Calu3 (cell line): ENCODE measurements at regions not wholly inside any gene's neighbourhood (a gene's known extent, or its start where the extent isn't known, plus 50 kb on each side); places are given as distances from the start of the nearest gene placed in this dataset.

Experiments
- BruUV-seq: library from RNA; stranded (reverse); fragments of 400-500 nt; replicated peaks from 2 replicates; lab custom pipeline; 2021; lab: Mats Ljungman, UMichigan
- CTCF ChIA-PET: fragments of 300-600 bp; sonication (Branson Sonifier 250); formaldehyde crosslinking; loops from one replicate; lab custom pipeline; 2022; ENCODE audit warnings: antibody characterized with exemption; lab: Charles Lee
- DNase-seq: peaks from one replicate; pipeline ENCODE4 v3.0.0; 2022
- H3K27ac Mint-ChIP-seq: one replicate; pipeline ENCODE4 v1.8.0; 2022; ENCODE audit warnings: mixed read lengths; ENCODE audit not compliant: unreplicated experiment
- H3K27me3 Mint-ChIP-seq: one replicate; pipeline ENCODE4 v1.8.0; 2022; ENCODE audit warnings: mixed read lengths; ENCODE audit not compliant: unreplicated experiment
- H3K36me3 Mint-ChIP-seq: one replicate; pipeline ENCODE4 v1.8.0; 2022; ENCODE audit warnings: mild to moderate bottlenecking, moderate library complexity, mixed read lengths; ENCODE audit not compliant: insufficient read depth, unreplicated experiment
- H3K4me1 Mint-ChIP-seq: one replicate; pipeline ENCODE4 v1.8.0; 2022; ENCODE audit warnings: mild to moderate bottlenecking, low read depth, mixed read lengths; ENCODE audit not compliant: unreplicated experiment
- H3K4me3 Mint-ChIP-seq: one replicate; pipeline ENCODE4 v1.8.0; 2022; ENCODE audit warnings: mild to moderate bottlenecking, low read depth, moderate library complexity, mixed read lengths; ENCODE audit not compliant: unreplicated experiment
- H3K9me3 Mint-ChIP-seq: one replicate; pipeline ENCODE4 v1.8.0; 2022; ENCODE audit warnings: low read depth, mixed read lengths; ENCODE audit not compliant: unreplicated experiment
- CTCF ChIP-seq: fragments of 200-600 bp; IDR thresholded peaks from one replicate; pipeline ENCODE4 v1.8.0; 2022; ENCODE audit warnings: antibody characterized with exemption; ENCODE audit not compliant: unreplicated experiment
- intact Hi-C: fragments of 100-400 bp; cut with micrococcal nuclease; formaldehyde crosslinking; loops from one replicate; pipeline ENCODE4 v1.10.0; 2022; ENCODE audit not compliant: unreplicated experiment

GRCh38 chr2:150812664-150813367 is 325.3 kb upstream of the RND3 start:
- H3K27me3 Mint-ChIP-seq: no peaks in the 10 kb centered on the region
- no peaks in the 10 kb centered on the region for H3K36me3 Mint-ChIP-seq
- H3K27ac Mint-ChIP-seq: peak overlapping the region; percentile 30
- no peak for TF ChIP-seq CTCF
- H3K4me1 Mint-ChIP-seq: peaks cover 9% of the 10 kb centered on the region
- CTCF ChIA-PET: no interaction called here
- H3K4me3 Mint-ChIP-seq: no peak overlapping the region
- intact Hi-C loops: no loop called here
- no TSS peak for BruUV-seq
- H3K9me3 Mint-ChIP-seq: no peaks in the 10 kb centered on the region
- no peak for DNase-seq

DNA sequence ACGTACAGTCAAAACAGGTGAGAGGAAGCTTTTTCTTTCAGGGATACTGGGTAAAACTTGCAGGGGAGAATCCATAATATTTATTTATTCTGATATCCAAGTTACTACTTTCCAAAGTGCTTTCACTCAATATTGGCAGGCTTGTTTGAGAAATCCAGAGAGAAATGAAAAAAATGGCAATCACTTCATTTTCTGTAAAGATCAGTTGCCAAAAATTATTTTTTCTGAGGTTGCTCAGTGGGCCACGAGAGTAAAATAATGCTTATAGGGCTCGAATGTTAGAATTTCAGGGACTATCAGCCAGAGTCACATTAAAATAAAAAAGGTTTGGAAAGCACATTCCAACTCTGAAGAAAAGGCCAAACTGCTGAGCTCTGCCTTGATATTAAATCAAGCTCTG is 324.6 kb upstream of the RND3 start:
- H3K9me3 Mint-ChIP-seq: no peaks in the 10 kb centered on the region
- BruUV-seq: no TSS peak
- no peak for DNase-seq
- CTCF ChIA-PET: no interaction called here
- intact Hi-C loops: no loop called here
- H3K27me3 Mint-ChIP-seq: no peaks in the 10 kb centered on the region
- no peak for TF ChIP-seq CTCF
- H3K4me3 Mint-ChIP-seq: no peak overlapping the region
- H3K4me1 Mint-ChIP-seq: peaks cover 9% of the 10 kb centered on the region
- no peaks in the 10 kb centered on the region for H3K36me3 Mint-ChIP-seq
- H3K27ac Mint-ChIP-seq: no peak overlapping the region

DNA sequence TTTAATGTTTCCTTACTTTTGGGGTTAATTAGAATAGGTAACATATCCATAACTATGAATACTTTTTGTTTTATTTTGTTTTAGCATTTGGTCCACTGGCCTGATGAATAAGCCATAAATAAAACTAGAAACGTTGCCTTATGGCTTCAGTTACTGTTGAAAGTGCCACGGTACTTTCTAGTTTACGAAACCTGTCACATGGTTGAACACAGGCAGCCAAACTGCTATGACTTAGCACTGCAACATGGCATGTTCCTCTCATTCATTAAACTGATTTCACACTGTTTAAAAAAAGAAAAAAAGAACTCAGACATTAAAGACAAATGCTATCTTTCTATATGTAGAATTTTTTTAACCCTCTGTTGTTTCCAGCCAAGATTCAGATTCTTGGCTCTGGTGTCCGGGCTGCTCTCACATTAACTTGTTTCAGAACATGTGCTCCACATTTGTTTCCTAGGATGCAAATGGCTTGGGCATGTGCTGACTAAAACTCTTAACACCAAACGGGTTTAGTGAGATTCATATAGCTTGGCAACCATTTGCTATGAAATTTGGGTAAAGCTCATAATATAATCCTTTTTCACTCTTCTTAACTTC is 323.9 kb upstream of the RND3 start:
- H3K27me3 Mint-ChIP-seq: no peaks in the 10 kb centered on the region
- H3K4me3 Mint-ChIP-seq: no peak overlapping the region
- no peaks in the 10 kb centered on the region for H3K36me3 Mint-ChIP-seq
- peaks cover 9% of the 10 kb centered on the region for H3K4me1 Mint-ChIP-seq
- H3K9me3 Mint-ChIP-seq: no peaks in the 10 kb centered on the region
- no peak overlapping the region for H3K27ac Mint-ChIP-seq
- DNase-seq: no peak
- BruUV-seq: no TSS peak
- no peak for TF ChIP-seq CTCF
- intact Hi-C loops: no loop called here
- CTCF ChIA-PET: no interaction called here

DNA sequence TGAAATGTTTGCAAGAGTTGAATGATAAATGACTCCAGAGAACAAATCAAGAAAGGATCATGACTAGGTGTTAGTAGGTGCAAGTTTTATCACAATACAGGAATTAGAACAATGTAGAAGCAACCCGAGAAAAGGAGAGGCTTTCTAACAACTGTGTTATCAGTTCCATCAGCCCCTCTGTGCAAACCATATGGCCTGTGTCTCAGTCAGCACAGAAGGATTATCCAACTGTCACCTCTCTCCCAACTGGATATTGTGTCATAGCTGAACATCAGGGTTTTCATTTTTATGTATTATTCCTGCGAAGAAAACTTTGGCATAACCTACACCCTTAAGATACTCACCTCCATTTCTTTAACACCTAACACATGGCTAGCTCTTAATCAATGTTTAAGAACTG is 321.6 kb upstream of the RND3 start:
- CTCF ChIA-PET: interaction anchor here (0.6 kb wide), 2 partner anchors 80 to 368 kb away, joined by 4 to 6 read pairs; no protein-coding TSS in a partner anchor
- Mint-ChIP-seq H3K27ac (no peak overlapping the region), H3K4me1 (peaks cover 9% of the 10 kb centered on the region), H3K36me3 (no peaks in the 10 kb centered on the region), H3K4me3 (no peak overlapping the region), H3K9me3 (no peaks in the 10 kb centered on the region), H3K27me3 (no peaks in the 10 kb centered on the region)
- no TSS peak for BruUV-seq
- intact Hi-C loops: no loop called here
- no peak for DNase-seq
- TF ChIP-seq CTCF: no peak
